ENCODE measurements at regions not wholly inside any gene's neighbourhood (a gene's known extent, or its start where the extent isn't known, plus 50 kb on each side); places are given as distances from the start of the nearest gene placed in this dataset.

GRCh38 chr10:130567011-130567410 lies 430.8 kb downstream of the GLRX3 start:
- DNase-seq (ENCODE audit: low read depth) = no peak
- TF ChIP-seq, protein P1, sequence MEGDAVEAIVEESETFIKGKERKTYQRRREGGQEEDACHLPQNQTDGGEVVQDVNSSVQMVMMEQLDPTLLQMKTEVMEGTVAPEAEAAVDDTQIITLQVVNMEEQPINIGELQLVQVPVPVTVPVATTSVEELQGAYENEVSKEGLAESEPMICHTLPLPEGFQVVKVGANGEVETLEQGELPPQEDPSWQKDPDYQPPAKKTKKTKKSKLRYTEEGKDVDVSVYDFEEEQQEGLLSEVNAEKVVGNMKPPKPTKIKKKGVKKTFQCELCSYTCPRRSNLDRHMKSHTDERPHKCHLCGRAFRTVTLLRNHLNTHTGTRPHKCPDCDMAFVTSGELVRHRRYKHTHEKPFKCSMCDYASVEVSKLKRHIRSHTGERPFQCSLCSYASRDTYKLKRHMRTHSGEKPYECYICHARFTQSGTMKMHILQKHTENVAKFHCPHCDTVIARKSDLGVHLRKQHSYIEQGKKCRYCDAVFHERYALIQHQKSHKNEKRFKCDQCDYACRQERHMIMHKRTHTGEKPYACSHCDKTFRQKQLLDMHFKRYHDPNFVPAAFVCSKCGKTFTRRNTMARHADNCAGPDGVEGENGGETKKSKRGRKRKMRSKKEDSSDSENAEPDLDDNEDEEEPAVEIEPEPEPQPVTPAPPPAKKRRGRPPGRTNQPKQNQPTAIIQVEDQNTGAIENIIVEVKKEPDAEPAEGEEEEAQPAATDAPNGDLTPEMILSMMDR (IDR thresholded peaks at IDR 0.05; ENCODE audit: insufficient read depth, low read depth, low read length, missing control alignments) = no peak
- no peak overlapping the region for H3K4me3 ChIP-seq (ENCODE audit: low read length)

GRCh38 chr10:130567436-130567835 lies 431.2 kb downstream of the GLRX3 start:
- H3K4me3 ChIP-seq (ENCODE audit: low read length) = no peak overlapping the region
- TF ChIP-seq, protein P1 (IDR thresholded peaks at IDR 0.05; ENCODE audit: insufficient read depth, low read depth, low read length, missing control alignments) = no peak
- DNase-seq (ENCODE audit: low read depth) = no peak

DNA sequence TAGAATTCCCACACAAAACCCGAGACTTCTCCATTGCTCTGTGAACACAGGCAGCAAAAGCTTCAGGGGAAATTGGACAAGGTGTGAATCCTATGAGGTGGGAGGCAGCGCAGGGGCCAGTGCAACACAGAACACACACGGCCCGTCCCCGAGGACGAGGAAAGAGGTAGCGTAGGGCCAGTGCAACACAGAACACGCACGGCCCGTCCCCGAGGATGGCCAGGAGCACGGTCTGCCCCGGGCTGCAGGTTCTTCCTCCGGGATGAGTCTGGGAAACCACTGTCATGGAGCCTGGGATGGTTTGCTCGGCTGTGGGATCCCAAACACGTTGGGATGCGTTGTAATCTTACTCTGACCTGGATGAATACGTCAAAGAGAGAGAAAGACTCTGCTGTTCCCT lies 432.1 kb downstream of the GLRX3 start:
- TF ChIP-seq, protein P1 (IDR thresholded peaks at IDR 0.05; ENCODE audit: insufficient read depth, low read depth, low read length, missing control alignments) = no peak
- H3K4me3 ChIP-seq (ENCODE audit: low read length) = no peak overlapping the region
- DNase-seq (ENCODE audit: low read depth) = no peak

- TF ChIP-seq, protein P1 (IDR thresholded peaks at IDR 0.05; ENCODE audit: insufficient read depth, low read depth, low read length, missing control alignments) = no peak
- no peak for DNase-seq (ENCODE audit: low read depth)
- H3K4me3 ChIP-seq (ENCODE audit: low read length) = no peak overlapping the region
These were observed 433.9 kb downstream of the GLRX3 start for GRCh38 chr10:130570074-130570473.

- H3K4me3 ChIP-seq (ENCODE audit: low read length) = no peak overlapping the region
- TF ChIP-seq, protein P1 (IDR thresholded peaks at IDR 0.05; ENCODE audit: insufficient read depth, low read depth, low read length, missing control alignments) = no peak
- no peak for DNase-seq (ENCODE audit: low read depth)
These were observed 435.5 kb downstream of the GLRX3 start for GRCh38 chr10:130571674-130572073.

- TF ChIP-seq, protein P1 (IDR thresholded peaks at IDR 0.05; ENCODE audit: insufficient read depth, low read depth, low read length, missing control alignments) = no peak
- no peak overlapping the region for H3K4me3 ChIP-seq (ENCODE audit: low read length)
- DNase-seq (ENCODE audit: low read depth) = no peak
These were observed 437.3 kb downstream of the GLRX3 start for GRCh38 chr10:130573446-130573845.

GRCh38 chr10:130575756-130576285 lies 439.6 kb downstream of the GLRX3 start:
- TF ChIP-seq, protein P1 (IDR thresholded peaks at IDR 0.05; ENCODE audit: insufficient read depth, low read depth, low read length, missing control alignments) = no peak
- no peak for DNase-seq (ENCODE audit: low read depth)
- no peak overlapping the region for H3K4me3 ChIP-seq (ENCODE audit: low read length)

Data from epithelial cell of esophagus (primary cell).